CD4-positive, alpha-beta memory T cell (primary cell): ENCODE measurements at regions not wholly inside any gene's neighbourhood (a gene's known extent, or its start where the extent isn't known, plus 50 kb on each side); places are given as distances from the start of the nearest gene placed in this dataset.

ENCODE experiments used
- CTCF ChIA-PET: fragments of 350-600 bp; sonication (Branson Sonifier 250); formaldehyde crosslinking; loops from one replicate; lab custom pipeline; 2021; ENCODE audit warnings: inconsistent platforms; ENCODE audit not compliant: partially characterized antibody; lab: Charles Lee
- POLR2A ChIA-PET: fragments of 350-600 bp; sonication (Branson Sonifier 250); formaldehyde crosslinking; loops from one replicate; lab custom pipeline; 2021; ENCODE audit not compliant: partially characterized antibody; lab: Charles Lee
- DNase-seq, 5 donors: peaks; one replicate each; pipeline versions ENCODE4 v3.0.0 to v3.0.0-alpha.2; 2020 to 2022; ENCODE audit warnings: mixed read lengths in 1 of 5
- H3K27ac ChIP-seq: one replicate; pipeline ENCODE4 v1.7.0; 2013; ENCODE audit warnings: low read depth, low read length
- H3K27me3 ChIP-seq: 2 replicates; pipeline ENCODE4 v1.7.0; 2013; ENCODE audit warnings: mild to moderate bottlenecking, low read length, moderate library complexity; ENCODE audit not compliant: insufficient read depth
- H3K36me3 ChIP-seq: 2 replicates; pipeline ENCODE4 v1.7.0; 2013; ENCODE audit warnings: mild to moderate bottlenecking, low read length, moderate library complexity; ENCODE audit not compliant: insufficient read depth
- H3K4me1 ChIP-seq: 2 replicates; pipeline ENCODE4 v1.7.0; 2013; ENCODE audit warnings: mild to moderate bottlenecking, low read length, moderate library complexity; ENCODE audit not compliant: insufficient read depth
- H3K4me3 ChIP-seq, 2 donors: one replicate each; pipeline ENCODE4 v1.7.0; 2013; ENCODE audit warnings: low read length in 2 of 2, mild to moderate bottlenecking in 1 of 2
- H3K9me3 ChIP-seq, 2 donors: one replicate each; pipeline ENCODE4 v1.7.0; 2013; ENCODE audit warnings: low read length in 2 of 2, control low read depth in 1 of 2; ENCODE audit not compliant: control insufficient read depth in 1 of 2
- H3K27ac Mint-ChIP-seq, 7 donors: one replicate each; pipeline ENCODE4 v1.8.0; 2020 to 2021; ENCODE audit warnings: mixed read lengths in 7 of 7, mild to moderate bottlenecking in 6 of 7, inconsistent platforms in 3 of 7, moderate library complexity in 3 of 7
- H3K27me3 Mint-ChIP-seq, 2 donors: one replicate each; pipeline ENCODE4 v1.8.0; 2020 to 2021; ENCODE audit warnings: mixed read lengths in 2 of 2
- H3K36me3 Mint-ChIP-seq, 2 donors: one replicate each; pipeline ENCODE4 v1.8.0; 2020 to 2021; ENCODE audit warnings: mixed read lengths in 2 of 2, inconsistent platforms in 1 of 2, mild to moderate bottlenecking in 1 of 2
- H3K4me1 Mint-ChIP-seq, 4 donors: one replicate each; pipeline ENCODE4 v1.8.0; 2020 to 2021; ENCODE audit warnings: mixed read lengths in 4 of 4, mild to moderate bottlenecking in 1 of 4
- H3K4me3 Mint-ChIP-seq, 8 donors: one replicate each; pipeline ENCODE4 v1.8.0; 2020 to 2021; ENCODE audit warnings: mixed read lengths in 8 of 8, mild to moderate bottlenecking in 7 of 8, moderate library complexity in 6 of 8, inconsistent platforms in 3 of 8
- H3K9me3 Mint-ChIP-seq, 8 donors: one replicate each; pipeline ENCODE4 v1.8.0; 2020 to 2021; ENCODE audit warnings: mixed read lengths in 8 of 8, mild to moderate bottlenecking in 5 of 8, inconsistent platforms in 3 of 8, moderate library complexity in 1 of 8
- intact Hi-C: fragments of 100-400 bp; cut with micrococcal nuclease; formaldehyde crosslinking; loops from one replicate; pipeline ENCODE4 v1.15.1; 2023

- ChIA-PET POLR2A (no interaction called here), CTCF (no interaction called here)
- DNase-seq: no peak
- intact Hi-C loops: no loop called here
- peaks cover 8 to 15% (median 9%) of the 10 kb centered on the region in 4 donors for H3K4me1 Mint-ChIP-seq
- Histone ChIP-seq H3K4me3 (no peak overlapping the region), H3K9me3 (no peaks in the 10 kb centered on the region), H3K27ac (no peak overlapping the region), H3K36me3 (no peaks in the 10 kb centered on the region), H3K27me3 (no peaks in the 10 kb centered on the region), H3K4me1 (peaks cover 9% of the 10 kb centered on the region)
- no peak overlapping the region for H3K27ac Mint-ChIP-seq
- peaks cover 1 to 6% of the 10 kb centered on the region in 2 donors for H3K27me3 Mint-ChIP-seq
- peaks cover 0 to 2% (median 0%) of the 10 kb centered on the region in 8 donors for H3K9me3 Mint-ChIP-seq
- no peak overlapping the region for H3K4me3 Mint-ChIP-seq
- H3K36me3 Mint-ChIP-seq: no peaks in the 10 kb centered on the region
Observed at GRCh38 chr4:83664741-83665140, 128.8 kb downstream of the GPAT3 start.

- Mint-ChIP-seq H3K27ac (no peak overlapping the region), H3K9me3 (peaks cover 0 to 2% (median 0%) of the 10 kb centered on the region in 8 donors), H3K4me1 (peaks cover 8 to 15% (median 9%) of the 10 kb centered on the region in 4 donors), H3K36me3 (no peaks in the 10 kb centered on the region), H3K4me3 (no peak overlapping the region), H3K27me3 (peaks cover 1 to 6% of the 10 kb centered on the region in 2 donors)
- Histone ChIP-seq H3K4me3 (no peak overlapping the region), H3K27me3 (no peaks in the 10 kb centered on the region), H3K36me3 (no peaks in the 10 kb centered on the region), H3K9me3 (no peaks in the 10 kb centered on the region), H3K4me1 (peaks cover 9% of the 10 kb centered on the region), H3K27ac (no peak overlapping the region)
- POLR2A ChIA-PET: no interaction called here
- intact Hi-C loops: no loop called here
- no peak for DNase-seq
- CTCF ChIA-PET: interaction anchor here (1.2 kb wide), 1 partner anchor 19 kb away, joined by 4 read pairs; no protein-coding TSS in a partner anchor
Observed at GRCh38 chr4:83664071-83664470, 128.2 kb downstream of the GPAT3 start.

GRCh38 chr4:83662204-83662603 lies 126.3 kb downstream of the GPAT3 start:
- Histone ChIP-seq H3K9me3 (no peaks in the 10 kb centered on the region), H3K4me3 (no peak overlapping the region), H3K27ac (no peak overlapping the region), H3K4me1 (peaks cover 9% of the 10 kb centered on the region), H3K27me3 (no peaks in the 10 kb centered on the region), H3K36me3 (no peaks in the 10 kb centered on the region)
- DNase-seq: no peak
- Mint-ChIP-seq H3K4me3 (no peak overlapping the region), H3K27ac (peak overlapping the region in 1 of 7 donors; percentile 11), H3K9me3 (peaks cover 0 to 2% (median 0%) of the 10 kb centered on the region in 8 donors), H3K36me3 (no peaks in the 10 kb centered on the region), H3K4me1 (peaks cover 8 to 15% (median 9%) of the 10 kb centered on the region in 4 donors), H3K27me3 (peaks cover 1 to 6% of the 10 kb centered on the region in 2 donors)
- intact Hi-C loops: no loop called here
- POLR2A ChIA-PET: no interaction called here
- CTCF ChIA-PET: no interaction called here

DNA sequence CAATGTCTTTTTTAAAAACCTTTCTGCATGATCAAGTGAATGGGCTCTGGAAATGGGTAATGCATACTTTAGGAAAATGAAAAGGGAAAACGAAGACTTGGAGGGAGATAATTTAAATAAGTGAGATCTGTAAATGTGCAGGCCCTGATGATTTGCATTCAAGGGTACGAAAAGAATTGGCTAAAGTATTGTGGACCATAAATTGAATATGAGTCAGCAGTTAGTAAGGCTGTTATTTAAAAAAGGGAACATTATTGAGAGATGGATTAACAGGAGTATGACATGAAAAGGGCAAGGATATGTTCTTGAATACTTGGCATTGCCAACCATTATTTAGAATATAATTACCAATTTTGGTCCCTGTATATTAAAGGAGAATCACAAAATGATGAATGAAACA lies 125.5 kb downstream of the GPAT3 start:
- H3K9me3 ChIP-seq: no peaks in the 10 kb centered on the region
- H3K36me3 ChIP-seq: no peaks in the 10 kb centered on the region
- H3K27me3 ChIP-seq: no peaks in the 10 kb centered on the region
- ChIA-PET CTCF (no interaction called here), POLR2A (no interaction called here)
- no peaks in the 10 kb centered on the region for H3K36me3 Mint-ChIP-seq
- H3K4me1 Mint-ChIP-seq: peaks cover 8 to 15% (median 9%) of the 10 kb centered on the region in 4 donors
- no peak overlapping the region for H3K4me3 ChIP-seq
- no peak for DNase-seq
- peaks cover 9% of the 10 kb centered on the region for H3K4me1 ChIP-seq
- H3K27ac ChIP-seq: no peak overlapping the region
- H3K27ac Mint-ChIP-seq: peak overlapping the region in 1 of 7 donors; percentile 12
- peaks cover 1 to 6% of the 10 kb centered on the region in 2 donors for H3K27me3 Mint-ChIP-seq
- H3K4me3 Mint-ChIP-seq: no peak overlapping the region
- H3K9me3 Mint-ChIP-seq: peaks cover 0 to 2% (median 0%) of the 10 kb centered on the region in 8 donors
- intact Hi-C loops: no loop called here

- CTCF ChIA-PET: no interaction called here
- intact Hi-C loops: no loop called here
- peaks cover 1 to 2% of the 10 kb centered on the region in 2 donors for H3K27me3 Mint-ChIP-seq
- Histone ChIP-seq H3K4me3 (no peak overlapping the region), H3K4me1 (peaks cover 9% of the 10 kb centered on the region), H3K36me3 (no peaks in the 10 kb centered on the region), H3K27me3 (no peaks in the 10 kb centered on the region), H3K9me3 (no peaks in the 10 kb centered on the region), H3K27ac (no peak overlapping the region)
- H3K4me1 Mint-ChIP-seq: peaks cover 8 to 15% (median 9%) of the 10 kb centered on the region in 4 donors
- DNase-seq: peak in 2 of 5 donors; percentile 10 to 14
- H3K27ac Mint-ChIP-seq: no peak overlapping the region
- peaks cover 0 to 2% (median 0%) of the 10 kb centered on the region in 8 donors for H3K9me3 Mint-ChIP-seq
- no peaks in the 10 kb centered on the region for H3K36me3 Mint-ChIP-seq
- POLR2A ChIA-PET: no interaction called here
- H3K4me3 Mint-ChIP-seq: no peak overlapping the region
Observed at GRCh38 chr4:83660578-83660977, 124.7 kb downstream of the GPAT3 start.

DNA sequence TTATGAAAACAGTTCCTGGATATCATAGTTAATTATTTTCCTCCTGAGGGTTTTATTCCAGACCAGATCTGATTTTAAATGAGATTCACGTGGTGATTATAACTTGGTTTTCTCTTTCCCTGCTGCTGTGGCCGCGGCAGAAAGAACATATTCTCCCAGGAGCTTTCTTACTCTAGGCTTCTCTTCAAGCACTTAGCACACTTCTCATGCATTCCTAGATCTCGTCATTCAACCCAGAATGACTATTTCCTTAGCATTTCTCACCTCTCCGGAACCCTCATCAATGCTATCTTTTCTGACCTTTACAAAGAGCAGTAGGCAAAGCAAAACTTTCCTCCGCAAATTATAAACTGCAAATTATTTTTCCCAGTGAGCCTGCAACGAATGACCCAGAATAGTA lies 122.9 kb downstream of the GPAT3 start:
- Histone ChIP-seq H3K4me1 (peaks cover 9% of the 10 kb centered on the region), H3K36me3 (no peaks in the 10 kb centered on the region), H3K4me3 (no peak overlapping the region), H3K27me3 (no peaks in the 10 kb centered on the region), H3K9me3 (no peaks in the 10 kb centered on the region), H3K27ac (no peak overlapping the region)
- Mint-ChIP-seq H3K4me1 (peaks cover 8 to 15% (median 9%) of the 10 kb centered on the region in 4 donors), H3K4me3 (no peak overlapping the region), H3K27me3 (peaks cover 0 to 5% of the 10 kb centered on the region in 2 donors), H3K27ac (no peak overlapping the region), H3K36me3 (no peaks in the 10 kb centered on the region), H3K9me3 (peaks cover 0 to 2% (median 0%) of the 10 kb centered on the region in 8 donors)
- CTCF ChIA-PET: no interaction called here
- POLR2A ChIA-PET: no interaction called here
- DNase-seq: no peak
- intact Hi-C loops: no loop called here

GRCh38 chr4:83657336-83657735 lies 121.4 kb downstream of the GPAT3 start:
- Mint-ChIP-seq H3K9me3 (peaks cover 0 to 2% (median 0%) of the 10 kb centered on the region in 8 donors), H3K4me1 (peaks cover 8 to 15% (median 9%) of the 10 kb centered on the region in 4 donors), H3K36me3 (no peaks in the 10 kb centered on the region), H3K4me3 (no peak overlapping the region), H3K27ac (no peak overlapping the region), H3K27me3 (peaks cover 0 to 3% of the 10 kb centered on the region in 2 donors)
- Histone ChIP-seq H3K36me3 (no peaks in the 10 kb centered on the region), H3K4me3 (no peak overlapping the region), H3K4me1 (peaks cover 9% of the 10 kb centered on the region), H3K9me3 (no peaks in the 10 kb centered on the region), H3K27me3 (no peaks in the 10 kb centered on the region), H3K27ac (no peak overlapping the region)
- ChIA-PET CTCF (interaction anchor here (2.4 kb wide), 1 partner anchor 13 kb away, joined by 12 read pairs; no protein-coding TSS in a partner anchor), POLR2A (no interaction called here)
- intact Hi-C loops: no loop called here
- no peak for DNase-seq
